ENCODE measurements at regions not wholly inside any gene's neighbourhood (a gene's known extent, or its start where the extent isn't known, plus 50 kb on each side); places are given as distances from the start of the nearest gene placed in this dataset.

GRCh38 chr19:30647891-30648720 is 275.9 kb downstream of the ZNF536 start:
- no peak overlapping the region for H3K4me3 ChIP-seq (ENCODE audit: low read depth, low read length)
- DNase-seq (ENCODE audit: low read depth, low spot score) = no peak
- no peak for TF ChIP-seq CTCF (IDR thresholded peaks at IDR 0.05; ENCODE audit: low read depth, low read length)
- in situ Hi-C loops (cut with HindIII; ENCODE audit: low sequenced_read_pairs) = no loop called here

DNA sequence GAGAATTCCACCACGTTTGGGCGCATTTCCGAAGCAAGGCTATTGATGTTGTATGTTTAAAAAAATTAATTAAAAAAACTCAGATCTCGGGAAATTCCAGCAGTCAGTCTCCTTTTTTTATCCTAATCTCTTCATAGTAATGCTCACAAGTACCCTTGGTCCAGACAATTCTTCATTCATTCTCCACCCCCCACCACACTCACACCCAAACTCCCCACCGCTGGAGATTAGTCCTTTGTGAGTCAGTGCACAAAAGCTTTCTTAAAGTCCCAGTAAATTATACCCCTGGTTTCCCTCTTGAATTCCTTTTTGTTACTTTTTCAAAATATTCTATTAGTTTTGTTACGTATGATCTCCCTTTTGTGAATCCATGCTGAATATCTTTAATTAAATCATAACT is 274.6 kb downstream of the ZNF536 start:
- no peak for DNase-seq (ENCODE audit: low read depth, low spot score)
- TF ChIP-seq CTCF (IDR thresholded peaks at IDR 0.05; ENCODE audit: low read depth, low read length) = no peak
- H3K4me3 ChIP-seq (ENCODE audit: low read depth, low read length) = no peak overlapping the region
- in situ Hi-C loops (cut with HindIII; ENCODE audit: low sequenced_read_pairs) = no loop called here

DNA sequence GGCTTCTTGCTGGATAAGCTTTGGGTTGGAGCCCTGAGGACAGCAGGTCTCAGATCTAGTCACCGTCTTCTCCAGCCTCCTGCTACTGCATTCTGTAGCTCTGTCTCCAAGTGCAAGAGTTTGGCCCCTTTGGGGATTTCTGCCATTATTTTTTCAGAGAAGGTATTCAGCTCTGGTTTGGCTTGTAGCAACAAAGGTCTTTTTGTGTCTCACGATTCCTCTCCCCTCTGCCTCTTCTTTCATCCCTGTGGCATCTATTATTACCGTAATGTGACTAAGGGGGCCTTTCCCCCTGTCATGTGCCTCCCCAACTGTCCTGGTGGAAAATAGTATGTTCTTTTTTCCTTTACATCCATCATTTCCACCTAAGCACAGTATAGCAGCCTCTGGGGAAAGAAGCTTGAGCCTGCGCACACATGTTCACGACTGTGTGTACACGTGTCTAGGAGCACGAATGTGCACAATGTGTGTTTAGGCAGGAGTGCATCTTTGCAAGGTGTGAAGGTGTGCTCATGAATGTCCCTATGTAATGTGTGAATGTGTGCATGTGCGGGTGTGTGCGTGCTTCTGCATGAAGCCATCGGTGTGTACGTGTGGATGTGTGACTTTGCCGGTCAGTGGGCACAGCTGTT is 273.9 kb downstream of the ZNF536 start:
- TF ChIP-seq CTCF (IDR thresholded peaks at IDR 0.05; ENCODE audit: low read depth, low read length) = no peak
- no peak overlapping the region for H3K4me3 ChIP-seq (ENCODE audit: low read depth, low read length)
- DNase-seq (ENCODE audit: low read depth, low spot score) = no peak
- in situ Hi-C loops (cut with HindIII; ENCODE audit: low sequenced_read_pairs) = no loop called here

GRCh38 chr19:30640252-30640965 is 268.2 kb downstream of the ZNF536 start:
- DNase-seq (ENCODE audit: low read depth, low spot score) = no peak
- no peak overlapping the region for H3K4me3 ChIP-seq (ENCODE audit: low read depth, low read length)
- TF ChIP-seq CTCF (IDR thresholded peaks at IDR 0.05; ENCODE audit: low read depth, low read length) = no peak
- in situ Hi-C loops (cut with HindIII; ENCODE audit: low sequenced_read_pairs) = no loop called here

- DNase-seq (ENCODE audit: low read depth, low spot score) = no peak
- no peak overlapping the region for H3K4me3 ChIP-seq (ENCODE audit: low read depth, low read length)
- in situ Hi-C loops (cut with HindIII; ENCODE audit: low sequenced_read_pairs) = no loop called here
- TF ChIP-seq CTCF (IDR thresholded peaks at IDR 0.05; ENCODE audit: low read depth, low read length) = no peak
These were observed 266.7 kb downstream of the ZNF536 start for GRCh38 chr19:30638889-30639288.

GRCh38 chr19:30637926-30638325 is 265.7 kb downstream of the ZNF536 start:
- no peak for TF ChIP-seq CTCF (IDR thresholded peaks at IDR 0.05; ENCODE audit: low read depth, low read length)
- in situ Hi-C loops (cut with HindIII; ENCODE audit: low sequenced_read_pairs) = no loop called here
- H3K4me3 ChIP-seq (ENCODE audit: low read depth, low read length) = no peak overlapping the region
- DNase-seq (ENCODE audit: low read depth, low spot score) = no peak

Data from astrocyte of the spinal cord (primary cell).